Stimulated activated naive B cell treated with anti-CD40 and anti-IgM and Interleukin-4, amounts not matched to agents 10 μg/mL and 1 μg/mL and 100 μg/mL, for 72 hours (primary cell): ENCODE measurements at regions not wholly inside any gene's neighbourhood (a gene's known extent, or its start where the extent isn't known, plus 50 kb on each side); places are given as distances from the start of the nearest gene placed in this dataset.
"Not testable (repeated sequence)": the region's sequence is repeated elsewhere in the genome, so short reads cannot be mapped to it uniquely, and the experiment has no call there.

Source experiments
- ATAC-seq, 2 donors: fragments of 150-1000 bp; cut with Tn5 transposase; replicated peaks; 2 replicates each; pipeline ENCODE4 v1.10.0; 2021; ENCODE audit warnings: moderate library complexity in 1 of 2
- DNase-seq: peaks from one replicate; pipeline ENCODE4 v3.0.0; 2021
- H3K27ac Mint-ChIP-seq: one replicate; pipeline ENCODE4 v1.8.0; 2022; ENCODE audit warnings: mild to moderate bottlenecking, mixed read lengths
- H3K27me3 Mint-ChIP-seq, 2 donors: one replicate each; pipeline ENCODE4 v1.8.0; 2022; ENCODE audit warnings: mixed read lengths in 2 of 2
- H3K36me3 Mint-ChIP-seq, 2 donors: one replicate each; pipeline ENCODE4 v1.8.0; 2022; ENCODE audit warnings: mixed read lengths in 2 of 2, mild to moderate bottlenecking in 1 of 2
- H3K4me1 Mint-ChIP-seq, 2 donors: one replicate each; pipeline ENCODE4 v1.8.0; 2022; ENCODE audit warnings: mixed read lengths in 2 of 2, mild to moderate bottlenecking in 1 of 2
- H3K4me3 Mint-ChIP-seq, 2 donors: one replicate each; pipeline ENCODE4 v1.8.0; 2022; ENCODE audit warnings: mild to moderate bottlenecking in 2 of 2, mixed read lengths in 2 of 2, moderate library complexity in 1 of 2
- H3K9me3 Mint-ChIP-seq, 2 donors: one replicate each; pipeline ENCODE4 v1.8.0; 2022; ENCODE audit warnings: mixed read lengths in 2 of 2, mild to moderate bottlenecking in 1 of 2

GRCh38 chr2:123451542-123451941 is 573.5 kb upstream of the CNTNAP5 start:
- Mint-ChIP-seq H3K27ac (no peak overlapping the region), H3K27me3 (no peaks in the 10 kb centered on the region), H3K9me3 (peaks cover 7 to 11% of the 10 kb centered on the region in 2 donors), H3K4me3 (no peak overlapping the region), H3K4me1 (no peaks in the 10 kb centered on the region), H3K36me3 (no peaks in the 10 kb centered on the region)
- ATAC-seq: no peak
- DNase-seq: no peak

- Mint-ChIP-seq H3K9me3 (peaks cover 7 to 11% of the 10 kb centered on the region in 2 donors), H3K4me1 (no peaks in the 10 kb centered on the region), H3K27ac (no peak overlapping the region), H3K36me3 (no peaks in the 10 kb centered on the region), H3K27me3 (no peaks in the 10 kb centered on the region), H3K4me3 (no peak overlapping the region)
- no peak for ATAC-seq
- DNase-seq: no peak
Observed at GRCh38 chr2:123453046-123453700, 571.9 kb upstream of the CNTNAP5 start.

GRCh38 chr2:123453772-123454171 is 571.3 kb upstream of the CNTNAP5 start:
- ATAC-seq (no peak), DNase-seq (no peak)
- Mint-ChIP-seq H3K27me3 (no peaks in the 10 kb centered on the region), H3K27ac (no peak overlapping the region), H3K9me3 (peaks cover 4 to 8% of the 10 kb centered on the region in 2 donors), H3K4me3 (no peak overlapping the region), H3K36me3 (no peaks in the 10 kb centered on the region), H3K4me1 (no peaks in the 10 kb centered on the region)

- not testable (repeated sequence) for H3K27me3 Mint-ChIP-seq, H3K4me3 Mint-ChIP-seq, H3K4me1 Mint-ChIP-seq, DNase-seq, H3K9me3 Mint-ChIP-seq, H3K27ac Mint-ChIP-seq, H3K36me3 Mint-ChIP-seq, ATAC-seq
Observed at GRCh38 chr2:123455234-123455633, 569.9 kb upstream of the CNTNAP5 start.

- H3K27ac Mint-ChIP-seq: no peak overlapping the region
- H3K9me3 Mint-ChIP-seq: peaks cover 4 to 8% of the 10 kb centered on the region in 2 donors
- H3K4me1 Mint-ChIP-seq: no peaks in the 10 kb centered on the region
Observed at GRCh38 chr2:123456416-123456815, 568.7 kb upstream of the CNTNAP5 start.

GRCh38 chr2:123463886-123464285 is 561.2 kb upstream of the CNTNAP5 start:
- Mint-ChIP-seq H3K9me3 (peaks cover 1 to 5% of the 10 kb centered on the region in 2 donors), H3K4me1 (no peaks in the 10 kb centered on the region), H3K4me3 (no peak overlapping the region), H3K36me3 (no peaks in the 10 kb centered on the region), H3K27me3 (no peaks in the 10 kb centered on the region), H3K27ac (no peak overlapping the region)
- no peak for ATAC-seq
- DNase-seq: no peak

More at GRCh38 chr2:123456416-123456815, 568.7 kb upstream of the CNTNAP5 start:
- Mint-ChIP-seq H3K27me3 (no peaks in the 10 kb centered on the region), H3K4me3 (no peak overlapping the region), H3K36me3 (no peaks in the 10 kb centered on the region)
- no peak for DNase-seq
- no peak for ATAC-seq

- no peak overlapping the region for H3K4me3 Mint-ChIP-seq
- DNase-seq (no peak), ATAC-seq (peak; percentile 31 to 63)
- no peaks in the 10 kb centered on the region for H3K36me3 Mint-ChIP-seq
- H3K27ac Mint-ChIP-seq: no peak overlapping the region
- no peaks in the 10 kb centered on the region for H3K27me3 Mint-ChIP-seq
- H3K9me3 Mint-ChIP-seq: peaks cover 3 to 5% of the 10 kb centered on the region in 2 donors
- H3K4me1 Mint-ChIP-seq: no peaks in the 10 kb centered on the region
Observed at GRCh38 chr2:123468071-123468470, 557.0 kb upstream of the CNTNAP5 start.

GRCh38 chr2:123481406-123481805 is 543.7 kb upstream of the CNTNAP5 start:
- Mint-ChIP-seq H3K4me1 (no peaks in the 10 kb centered on the region), H3K9me3 (peaks cover 3 to 5% of the 10 kb centered on the region in 2 donors), H3K36me3 (no peaks in the 10 kb centered on the region), H3K27me3 (no peaks in the 10 kb centered on the region), H3K4me3 (no peak overlapping the region), H3K27ac (no peak overlapping the region)
- ATAC-seq: no peak
- DNase-seq: no peak

GRCh38 chr2:123485056-123485455 is 540.0 kb upstream of the CNTNAP5 start:
- Mint-ChIP-seq H3K36me3 (no peaks in the 10 kb centered on the region), H3K9me3 (peaks cover 1 to 5% of the 10 kb centered on the region in 2 donors), H3K27ac (no peak overlapping the region), H3K4me1 (no peaks in the 10 kb centered on the region), H3K27me3 (no peaks in the 10 kb centered on the region), H3K4me3 (no peak overlapping the region)
- no peak for ATAC-seq
- no peak for DNase-seq

GRCh38 chr2:123493687-123494086 is 531.4 kb upstream of the CNTNAP5 start:
- Mint-ChIP-seq H3K36me3 (no peaks in the 10 kb centered on the region), H3K4me1 (no peaks in the 10 kb centered on the region), H3K4me3 (no peak overlapping the region), H3K9me3 (peaks cover 4 to 5% of the 10 kb centered on the region in 2 donors), H3K27me3 (no peaks in the 10 kb centered on the region), H3K27ac (no peak overlapping the region)
- no peak for DNase-seq
- ATAC-seq: no peak

GRCh38 chr2:123495241-123495640 is 529.8 kb upstream of the CNTNAP5 start:
- DNase-seq (no peak), ATAC-seq (no peak)
- Mint-ChIP-seq H3K27ac (no peak overlapping the region), H3K9me3 (peaks cover 4 to 5% of the 10 kb centered on the region in 2 donors), H3K36me3 (no peaks in the 10 kb centered on the region), H3K4me3 (no peak overlapping the region), H3K4me1 (no peaks in the 10 kb centered on the region), H3K27me3 (no peaks in the 10 kb centered on the region)

- H3K9me3 Mint-ChIP-seq: peaks cover 4% of the 10 kb centered on the region in 2 donors
- no peak overlapping the region for H3K27ac Mint-ChIP-seq
- no peaks in the 10 kb centered on the region for H3K4me1 Mint-ChIP-seq
- no peak overlapping the region for H3K4me3 Mint-ChIP-seq
- no peaks in the 10 kb centered on the region for H3K36me3 Mint-ChIP-seq
- DNase-seq (no peak), ATAC-seq (peak in 1 of 2 donors; percentile 4)
- H3K27me3 Mint-ChIP-seq: no peaks in the 10 kb centered on the region
Observed at GRCh38 chr2:123500346-123500745, 524.7 kb upstream of the CNTNAP5 start.

- H3K9me3 Mint-ChIP-seq: peaks cover 4% of the 10 kb centered on the region in 2 donors
- H3K4me3 Mint-ChIP-seq: no peak overlapping the region
- ATAC-seq (no peak), DNase-seq (no peak)
- no peak overlapping the region for H3K27ac Mint-ChIP-seq
- H3K27me3 Mint-ChIP-seq: no peaks in the 10 kb centered on the region
- no peaks in the 10 kb centered on the region for H3K36me3 Mint-ChIP-seq
- H3K4me1 Mint-ChIP-seq: no peaks in the 10 kb centered on the region
Observed at GRCh38 chr2:123500988-123501387, 524.1 kb upstream of the CNTNAP5 start.

- Mint-ChIP-seq H3K27ac (no peak overlapping the region), H3K4me1 (no peaks in the 10 kb centered on the region), H3K36me3 (no peaks in the 10 kb centered on the region), H3K9me3 (peaks cover 4% of the 10 kb centered on the region in 2 donors), H3K4me3 (no peak overlapping the region), H3K27me3 (no peaks in the 10 kb centered on the region)
- ATAC-seq (no peak), DNase-seq (no peak)
Observed at GRCh38 chr2:123502931-123503330, 522.2 kb upstream of the CNTNAP5 start.

- Mint-ChIP-seq H3K4me3 (no peak overlapping the region), H3K27me3 (no peaks in the 10 kb centered on the region), H3K36me3 (no peaks in the 10 kb centered on the region), H3K4me1 (no peaks in the 10 kb centered on the region), H3K9me3 (peaks cover 1 to 3% of the 10 kb centered on the region in 2 donors), H3K27ac (no peak overlapping the region)
- ATAC-seq (no peak), DNase-seq (no peak)
Observed at GRCh38 chr2:123512547-123512946, 512.5 kb upstream of the CNTNAP5 start.
